Activated CD8-positive, alpha-beta T cell treated with anti-CD3 and anti-CD28 coated beads for 36 hours (primary cell): ENCODE measurements at regions not wholly inside any gene's neighbourhood (a gene's known extent, or its start where the extent isn't known, plus 50 kb on each side); places are given as distances from the start of the nearest gene placed in this dataset.

Experiments used
- ATAC-seq: fragments of 200-7000 bp; cut with Tn5 transposase; one replicate; pipeline ENCODE4 v1.10.0; 2021; ENCODE audit warnings: mild to moderate bottlenecking, moderate library complexity
- CTCF ChIA-PET: fragments of 350-600 bp; sonication (Branson Sonifier 250); formaldehyde crosslinking; loops from one replicate; lab custom pipeline; 2021; ENCODE audit warnings: antibody characterized with exemption; lab: Charles Lee
- POLR2A ChIA-PET: fragments of 350-600 bp; sonication (Branson Sonifier 250); formaldehyde crosslinking; loops from one replicate; lab custom pipeline; 2021; ENCODE audit warnings: antibody characterized with exemption; lab: Charles Lee
- DNase-seq: peaks from one replicate; pipeline ENCODE4 v3.0.0-alpha.2; 2020
- H3K27ac Mint-ChIP-seq: one replicate; pipeline ENCODE4 v1.8.0; 2021; ENCODE audit warnings: mild to moderate bottlenecking, mixed read lengths
- H3K27me3 Mint-ChIP-seq: one replicate; pipeline ENCODE4 v1.8.0; 2021; ENCODE audit warnings: mixed read lengths
- H3K36me3 Mint-ChIP-seq: one replicate; pipeline ENCODE4 v1.8.0; 2021; ENCODE audit warnings: low read depth, mixed read lengths
- H3K4me1 Mint-ChIP-seq: one replicate; pipeline ENCODE4 v1.8.0; 2021; ENCODE audit warnings: low read depth, mixed read lengths
- H3K4me3 Mint-ChIP-seq: one replicate; pipeline ENCODE4 v1.8.0; 2021; ENCODE audit warnings: mild to moderate bottlenecking, moderate library complexity, mixed read lengths
- H3K9me3 Mint-ChIP-seq: one replicate; pipeline ENCODE4 v1.8.0; 2021; ENCODE audit warnings: mixed read lengths
- intact Hi-C: fragments of 100-400 bp; cut with micrococcal nuclease; formaldehyde crosslinking; loops from one replicate; pipeline ENCODE4 v1.10.0; 2022
- TF ChIP-seq, protein P1 (sequence below): fragments of 200-600 bp; IDR thresholded peaks from one replicate; pipeline ENCODE4 v1.8.0; 2022; ENCODE audit warnings: antibody characterized with exemption, mild to moderate bottlenecking

- POLR2A ChIA-PET: no interaction called here
- Mint-ChIP-seq H3K27me3 (peaks cover 7% of the 10 kb centered on the region), H3K9me3 (no peaks in the 10 kb centered on the region), H3K36me3 (no peaks in the 10 kb centered on the region), H3K4me3 (no peak overlapping the region), H3K27ac (no peak overlapping the region), H3K4me1 (peaks cover 14% of the 10 kb centered on the region)
- intact Hi-C loops: no loop called here
- TF ChIP-seq, protein P1, sequence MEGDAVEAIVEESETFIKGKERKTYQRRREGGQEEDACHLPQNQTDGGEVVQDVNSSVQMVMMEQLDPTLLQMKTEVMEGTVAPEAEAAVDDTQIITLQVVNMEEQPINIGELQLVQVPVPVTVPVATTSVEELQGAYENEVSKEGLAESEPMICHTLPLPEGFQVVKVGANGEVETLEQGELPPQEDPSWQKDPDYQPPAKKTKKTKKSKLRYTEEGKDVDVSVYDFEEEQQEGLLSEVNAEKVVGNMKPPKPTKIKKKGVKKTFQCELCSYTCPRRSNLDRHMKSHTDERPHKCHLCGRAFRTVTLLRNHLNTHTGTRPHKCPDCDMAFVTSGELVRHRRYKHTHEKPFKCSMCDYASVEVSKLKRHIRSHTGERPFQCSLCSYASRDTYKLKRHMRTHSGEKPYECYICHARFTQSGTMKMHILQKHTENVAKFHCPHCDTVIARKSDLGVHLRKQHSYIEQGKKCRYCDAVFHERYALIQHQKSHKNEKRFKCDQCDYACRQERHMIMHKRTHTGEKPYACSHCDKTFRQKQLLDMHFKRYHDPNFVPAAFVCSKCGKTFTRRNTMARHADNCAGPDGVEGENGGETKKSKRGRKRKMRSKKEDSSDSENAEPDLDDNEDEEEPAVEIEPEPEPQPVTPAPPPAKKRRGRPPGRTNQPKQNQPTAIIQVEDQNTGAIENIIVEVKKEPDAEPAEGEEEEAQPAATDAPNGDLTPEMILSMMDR: no peak
- ATAC-seq (peak; percentile 30), DNase-seq (no peak)
- CTCF ChIA-PET: interaction anchor here (1.7 kb wide), 1 partner anchor 10 kb away, joined by 4 read pairs; no protein-coding TSS in a partner anchor
These were observed 68.3 kb upstream of the TBC1D5 start for GRCh38 chr3:17810759-17811158.

DNA sequence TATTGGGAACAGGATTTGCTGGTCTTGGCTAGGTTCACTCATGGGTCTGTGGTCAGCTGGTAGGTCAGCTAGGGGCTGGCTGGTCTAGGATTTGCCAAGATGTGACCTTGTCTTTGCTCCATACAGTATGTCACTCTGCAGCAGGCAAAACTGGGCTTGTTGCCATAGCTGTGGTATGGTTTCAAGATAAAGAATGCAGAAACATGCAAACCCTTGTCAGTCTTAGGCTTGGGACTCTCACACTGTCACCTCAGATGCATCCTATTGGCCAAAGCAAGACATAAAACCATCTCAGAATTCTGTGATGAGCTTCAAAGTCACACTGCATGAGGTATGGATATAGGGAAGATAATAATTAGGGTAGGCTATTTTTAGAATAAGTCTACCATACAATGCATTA is 66.6 kb upstream of the TBC1D5 start:
- ChIA-PET CTCF (no interaction called here), POLR2A (interaction anchor here (1.0 to 1.4 kb wide), 2 partner anchors 8 to 35 kb away, joined by 3 to 4 read pairs; no protein-coding TSS in a partner anchor)
- no peaks in the 10 kb centered on the region for H3K36me3 Mint-ChIP-seq
- H3K27ac Mint-ChIP-seq: no peak overlapping the region
- intact Hi-C loops: no loop called here
- no peaks in the 10 kb centered on the region for H3K9me3 Mint-ChIP-seq
- TF ChIP-seq, protein P1: no peak
- peaks cover 7% of the 10 kb centered on the region for H3K27me3 Mint-ChIP-seq
- ATAC-seq (no peak), DNase-seq (no peak)
- no peak overlapping the region for H3K4me3 Mint-ChIP-seq
- peaks cover 14% of the 10 kb centered on the region for H3K4me1 Mint-ChIP-seq

GRCh38 chr3:17806876-17807275 is 64.4 kb upstream of the TBC1D5 start:
- ChIA-PET CTCF (no interaction called here), POLR2A (no interaction called here)
- no peaks in the 10 kb centered on the region for H3K9me3 Mint-ChIP-seq
- no peak for DNase-seq
- H3K36me3 Mint-ChIP-seq: no peaks in the 10 kb centered on the region
- H3K27me3 Mint-ChIP-seq: peaks cover 9% of the 10 kb centered on the region
- no peak overlapping the region for H3K27ac Mint-ChIP-seq
- intact Hi-C loops: no loop called here
- H3K4me1 Mint-ChIP-seq: peaks cover 14% of the 10 kb centered on the region
- ATAC-seq: no peak
- H3K4me3 Mint-ChIP-seq: no peak overlapping the region
- TF ChIP-seq, protein P1: no peak

DNA sequence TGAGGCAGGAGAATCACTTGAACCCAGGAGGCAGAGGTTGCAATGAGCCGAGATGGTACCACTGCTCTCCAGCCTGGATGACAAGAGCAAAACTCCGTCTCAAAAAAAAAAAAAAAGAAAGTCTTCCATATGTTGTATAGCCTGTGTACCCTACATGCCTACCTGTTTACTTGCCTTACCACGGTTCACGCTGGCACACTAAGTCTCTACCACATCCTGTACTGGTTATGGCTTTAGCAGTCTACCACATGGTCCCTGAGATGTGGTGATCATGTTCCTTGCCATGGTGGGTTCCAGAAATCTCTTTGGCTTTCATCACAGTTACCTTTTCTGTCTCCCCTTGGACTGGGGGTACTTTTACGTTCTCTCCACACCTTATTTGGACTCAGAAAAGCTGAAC is 63.8 kb upstream of the TBC1D5 start:
- ChIA-PET POLR2A (no interaction called here), CTCF (no interaction called here)
- no peaks in the 10 kb centered on the region for H3K9me3 Mint-ChIP-seq
- H3K27me3 Mint-ChIP-seq: peaks cover 6% of the 10 kb centered on the region
- H3K27ac Mint-ChIP-seq: peak overlapping the region; percentile 29
- peak; percentile 75 for ATAC-seq
- peaks cover 14% of the 10 kb centered on the region for H3K4me1 Mint-ChIP-seq
- no peak overlapping the region for H3K4me3 Mint-ChIP-seq
- no peaks in the 10 kb centered on the region for H3K36me3 Mint-ChIP-seq
- TF ChIP-seq, protein P1: no peak
- peak; percentile 47 for DNase-seq
- intact Hi-C loops: no loop called here

DNA sequence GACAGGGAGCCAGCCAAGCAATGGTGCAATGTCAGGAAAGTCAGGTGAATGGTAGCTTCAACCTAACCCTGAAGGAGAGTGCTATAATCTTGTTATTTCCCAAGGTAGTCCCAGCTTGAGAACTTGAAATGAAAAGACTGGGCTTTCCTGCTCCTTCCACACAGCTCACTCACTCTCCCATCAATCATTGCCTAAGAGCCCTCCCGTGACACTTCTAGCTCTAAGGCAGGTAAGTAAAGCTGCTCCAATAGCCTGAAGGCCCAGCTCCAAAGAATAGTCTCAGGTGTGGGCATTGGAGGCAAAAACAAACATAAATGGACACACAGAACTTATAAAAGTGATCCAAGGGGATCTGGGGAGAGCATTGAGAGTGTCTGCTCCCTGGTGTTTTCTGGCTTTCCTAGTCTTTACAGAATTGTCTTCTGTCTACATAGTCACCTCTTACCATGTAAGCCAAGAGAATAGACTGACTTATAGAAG is 63.1 kb upstream of the TBC1D5 start:
- ATAC-seq (no peak), DNase-seq (no peak)
- TF ChIP-seq, protein P1: no peak
- Mint-ChIP-seq H3K36me3 (no peaks in the 10 kb centered on the region), H3K27ac (no peak overlapping the region), H3K4me1 (peaks cover 9% of the 10 kb centered on the region), H3K4me3 (no peak overlapping the region), H3K9me3 (no peaks in the 10 kb centered on the region), H3K27me3 (peaks cover 2% of the 10 kb centered on the region)
- ChIA-PET CTCF (no interaction called here), POLR2A (interaction anchor here (0.6 kb wide), 1 partner anchor 90 kb away, joined by 3 read pairs; no protein-coding TSS in a partner anchor)
- intact Hi-C loops: no loop called here
